Activated T-cell treated with anti-CD3 and anti-CD28 coated beads, Interleukin-2, amount 50 U/mL, for 24 hours (primary cell): ENCODE measurements at regions not wholly inside any gene's neighbourhood (a gene's known extent, or its start where the extent isn't known, plus 50 kb on each side); places are given as distances from the start of the nearest gene placed in this dataset.

Source experiments
- DNase-seq: peaks from one replicate; pipeline ENCODE4 v3.0.0-alpha.2; 2020
- H3K27ac Mint-ChIP-seq: 2 replicates; pipeline ENCODE4 v1.8.0; 2020; ENCODE audit warnings: mild to moderate bottlenecking, mixed read lengths
- H3K27me3 Mint-ChIP-seq: 2 replicates; pipeline ENCODE4 v1.8.0; 2020; ENCODE audit warnings: mixed read lengths
- H3K36me3 Mint-ChIP-seq: 2 replicates; pipeline ENCODE4 v1.8.0; 2020; ENCODE audit warnings: low read depth, mixed read lengths
- H3K4me1 Mint-ChIP-seq: 2 replicates; pipeline ENCODE4 v1.8.0; 2020; ENCODE audit warnings: low read depth, mixed read lengths
- H3K4me3 Mint-ChIP-seq: 2 replicates; pipeline ENCODE4 v1.8.0; 2020; ENCODE audit warnings: mild to moderate bottlenecking, moderate library complexity, mixed read lengths
- H3K9me3 Mint-ChIP-seq: 2 replicates; pipeline ENCODE4 v1.8.0; 2020; ENCODE audit warnings: mixed read lengths

GRCh38 chr5:74031536-74031935, 405.5 kb downstream of the ARHGEF28 start:
- H3K36me3 Mint-ChIP-seq: no peaks in the 10 kb centered on the region
- peaks cover 8% of the 10 kb centered on the region for H3K4me1 Mint-ChIP-seq
- H3K9me3 Mint-ChIP-seq: no peaks in the 10 kb centered on the region
- DNase-seq: no peak
- no peak overlapping the region for H3K4me3 Mint-ChIP-seq
- peaks cover 33% of the 10 kb centered on the region for H3K27me3 Mint-ChIP-seq
- H3K27ac Mint-ChIP-seq: no peak overlapping the region

GRCh38 chr5:74030821-74031220, 404.8 kb downstream of the ARHGEF28 start:
- Mint-ChIP-seq H3K4me3 (no peak overlapping the region), H3K4me1 (peaks cover 8% of the 10 kb centered on the region), H3K9me3 (no peaks in the 10 kb centered on the region), H3K27me3 (peaks cover 33% of the 10 kb centered on the region), H3K36me3 (no peaks in the 10 kb centered on the region), H3K27ac (no peak overlapping the region)
- DNase-seq: no peak

GRCh38 chr5:74030371-74030770, 404.4 kb downstream of the ARHGEF28 start:
- H3K4me3 Mint-ChIP-seq: no peak overlapping the region

GRCh38 chr5:74028976-74029375, 403.0 kb downstream of the ARHGEF28 start:
- no peaks in the 10 kb centered on the region for H3K36me3 Mint-ChIP-seq
- no peaks in the 10 kb centered on the region for H3K9me3 Mint-ChIP-seq
- no peak overlapping the region for H3K4me3 Mint-ChIP-seq
- DNase-seq: no peak
- peaks cover 31% of the 10 kb centered on the region for H3K27me3 Mint-ChIP-seq
- no peaks in the 10 kb centered on the region for H3K4me1 Mint-ChIP-seq
- H3K27ac Mint-ChIP-seq: no peak overlapping the region

More at GRCh38 chr5:74030371-74030770, 404.4 kb downstream of the ARHGEF28 start:
- DNase-seq: no peak
- Mint-ChIP-seq H3K36me3 (no peaks in the 10 kb centered on the region), H3K27me3 (peaks cover 33% of the 10 kb centered on the region), H3K27ac (no peak overlapping the region), H3K4me1 (peaks cover 4% of the 10 kb centered on the region), H3K9me3 (no peaks in the 10 kb centered on the region)

- Mint-ChIP-seq H3K27ac (no peak overlapping the region), H3K4me1 (no peaks in the 10 kb centered on the region), H3K4me3 (no peak overlapping the region), H3K9me3 (no peaks in the 10 kb centered on the region), H3K36me3 (no peaks in the 10 kb centered on the region), H3K27me3 (peaks cover 37% of the 10 kb centered on the region)
- no peak for DNase-seq
Observed at GRCh38 chr5:74028406-74028805, 402.4 kb downstream of the ARHGEF28 start.

- no peak overlapping the region for H3K27ac Mint-ChIP-seq
- no peak for DNase-seq
- H3K4me1 Mint-ChIP-seq: no peaks in the 10 kb centered on the region
- H3K9me3 Mint-ChIP-seq: no peaks in the 10 kb centered on the region
- H3K27me3 Mint-ChIP-seq: peaks cover 39% of the 10 kb centered on the region
- no peaks in the 10 kb centered on the region for H3K36me3 Mint-ChIP-seq
- H3K4me3 Mint-ChIP-seq: no peak overlapping the region
Observed at GRCh38 chr5:74027732-74028338, 401.8 kb downstream of the ARHGEF28 start.

- no peak overlapping the region for H3K27ac Mint-ChIP-seq
- no peaks in the 10 kb centered on the region for H3K36me3 Mint-ChIP-seq
- peaks cover 35% of the 10 kb centered on the region for H3K27me3 Mint-ChIP-seq
- H3K9me3 Mint-ChIP-seq: no peaks in the 10 kb centered on the region
- no peak for DNase-seq
- no peak overlapping the region for H3K4me3 Mint-ChIP-seq
- no peaks in the 10 kb centered on the region for H3K4me1 Mint-ChIP-seq
Observed at GRCh38 chr5:74026310-74026709, 400.3 kb downstream of the ARHGEF28 start.

- H3K27ac Mint-ChIP-seq: no peak overlapping the region
- peaks cover 34% of the 10 kb centered on the region for H3K27me3 Mint-ChIP-seq
- no peak for DNase-seq
Observed at GRCh38 chr5:74021126-74021525, 395.1 kb downstream of the ARHGEF28 start.

GRCh38 chr5:74020503-74020902, 394.5 kb downstream of the ARHGEF28 start:
- H3K36me3 Mint-ChIP-seq: no peaks in the 10 kb centered on the region
- H3K27me3 Mint-ChIP-seq: peaks cover 34% of the 10 kb centered on the region

More at GRCh38 chr5:74021126-74021525, 395.1 kb downstream of the ARHGEF28 start:
- Mint-ChIP-seq H3K9me3 (no peaks in the 10 kb centered on the region), H3K4me3 (no peak overlapping the region), H3K36me3 (no peaks in the 10 kb centered on the region), H3K4me1 (no peaks in the 10 kb centered on the region)

GRCh38 chr5:74019923-74020322, 393.9 kb downstream of the ARHGEF28 start:
- H3K27me3 Mint-ChIP-seq: peaks cover 34% of the 10 kb centered on the region
- H3K4me1 Mint-ChIP-seq: no peaks in the 10 kb centered on the region
- H3K9me3 Mint-ChIP-seq: no peaks in the 10 kb centered on the region
- H3K36me3 Mint-ChIP-seq: no peaks in the 10 kb centered on the region
- DNase-seq: no peak
- H3K27ac Mint-ChIP-seq: no peak overlapping the region
- no peak overlapping the region for H3K4me3 Mint-ChIP-seq

More at GRCh38 chr5:74020503-74020902, 394.5 kb downstream of the ARHGEF28 start:
- no peak for DNase-seq
- Mint-ChIP-seq H3K9me3 (no peaks in the 10 kb centered on the region), H3K4me3 (no peak overlapping the region), H3K27ac (no peak overlapping the region), H3K4me1 (no peaks in the 10 kb centered on the region)

- DNase-seq: no peak
- Mint-ChIP-seq H3K27me3 (peaks cover 27% of the 10 kb centered on the region), H3K9me3 (no peaks in the 10 kb centered on the region), H3K27ac (no peak overlapping the region), H3K4me3 (no peak overlapping the region), H3K36me3 (no peaks in the 10 kb centered on the region), H3K4me1 (no peaks in the 10 kb centered on the region)
Observed at GRCh38 chr5:74017786-74018211, 391.8 kb downstream of the ARHGEF28 start.

GRCh38 chr5:74017112-74017511, 391.1 kb downstream of the ARHGEF28 start:
- H3K27me3 Mint-ChIP-seq: peaks cover 26% of the 10 kb centered on the region
- H3K4me1 Mint-ChIP-seq: no peaks in the 10 kb centered on the region
- no peak overlapping the region for H3K27ac Mint-ChIP-seq
- no peak for DNase-seq
- H3K9me3 Mint-ChIP-seq: no peaks in the 10 kb centered on the region
- H3K36me3 Mint-ChIP-seq: no peaks in the 10 kb centered on the region
- no peak overlapping the region for H3K4me3 Mint-ChIP-seq

GRCh38 chr5:74016373-74016772, 390.4 kb downstream of the ARHGEF28 start:
- H3K9me3 Mint-ChIP-seq: no peaks in the 10 kb centered on the region
- H3K36me3 Mint-ChIP-seq: no peaks in the 10 kb centered on the region
- H3K4me3 Mint-ChIP-seq: no peak overlapping the region
- no peak overlapping the region for H3K27ac Mint-ChIP-seq
- peaks cover 26% of the 10 kb centered on the region for H3K27me3 Mint-ChIP-seq
- no peak for DNase-seq
- H3K4me1 Mint-ChIP-seq: no peaks in the 10 kb centered on the region

GRCh38 chr5:74015716-74016115, 389.7 kb downstream of the ARHGEF28 start:
- H3K4me3 Mint-ChIP-seq: no peak overlapping the region
- H3K27ac Mint-ChIP-seq: no peak overlapping the region
- H3K9me3 Mint-ChIP-seq: no peaks in the 10 kb centered on the region
- H3K4me1 Mint-ChIP-seq: no peaks in the 10 kb centered on the region
- H3K36me3 Mint-ChIP-seq: no peaks in the 10 kb centered on the region
- H3K27me3 Mint-ChIP-seq: peaks cover 26% of the 10 kb centered on the region
- DNase-seq: no peak

- Mint-ChIP-seq H3K27me3 (peaks cover 24% of the 10 kb centered on the region), H3K4me3 (no peak overlapping the region), H3K4me1 (no peaks in the 10 kb centered on the region), H3K9me3 (no peaks in the 10 kb centered on the region), H3K36me3 (no peaks in the 10 kb centered on the region), H3K27ac (no peak overlapping the region)
- DNase-seq: no peak
Observed at GRCh38 chr5:74013222-74013621, 387.2 kb downstream of the ARHGEF28 start.

GRCh38 chr5:74009502-74009901, 383.5 kb downstream of the ARHGEF28 start:
- Mint-ChIP-seq H3K4me1 (no peaks in the 10 kb centered on the region), H3K4me3 (no peak overlapping the region), H3K27ac (no peak overlapping the region), H3K36me3 (no peaks in the 10 kb centered on the region), H3K27me3 (peaks cover 24% of the 10 kb centered on the region), H3K9me3 (no peaks in the 10 kb centered on the region)
- DNase-seq: no peak
